ENCODE measurements at regions not wholly inside any gene's neighbourhood (a gene's known extent, or its start where the extent isn't known, plus 50 kb on each side); places are given as distances from the start of the nearest gene placed in this dataset.

GRCh38 chr7:54242776-54243175 lies 299.4 kb upstream of the VSTM2A start:
- TF ChIP-seq POLR2AphosphoS5 (IDR thresholded peaks at IDR 0.05; ENCODE audit: low read depth, low read length) = no peak
- TF ChIP-seq SIN3A (IDR thresholded peaks at IDR 0.05; ENCODE audit: borderline replicate concordance, insufficient read depth, low read length) = no peak
- TF ChIP-seq REST (IDR thresholded peaks at IDR 0.05; ENCODE audit: insufficient read depth in 1 of 2, low read depth in 2 of 2, low read length in 2 of 2) = no peak
- no peak for TF ChIP-seq TAF1 (IDR thresholded peaks at IDR 0.05; ENCODE audit: borderline replicate concordance, insufficient read depth, low read length)
- no peak for TF ChIP-seq FOXP2 (optimal IDR thresholded peaks at IDR 0.05; ENCODE audit: borderline replicate concordance, extremely low read depth, extremely low read length, insufficient read depth)

Measured in PFSK-1 (cell line).